Ramos (cell line): ENCODE measurements at regions not wholly inside any gene's neighbourhood (a gene's known extent, or its start where the extent isn't known, plus 50 kb on each side); places are given as distances from the start of the nearest gene placed in this dataset.

Source experiments
- in situ Hi-C: fragments of 300-500 bp; cut with MboI; formaldehyde crosslinking; loops from one replicate; pipeline ENCODE4 v1.14.3; 2022; ENCODE audit warnings: low sequenced_read_pairs; ENCODE audit not compliant: unreplicated experiment

DNA sequence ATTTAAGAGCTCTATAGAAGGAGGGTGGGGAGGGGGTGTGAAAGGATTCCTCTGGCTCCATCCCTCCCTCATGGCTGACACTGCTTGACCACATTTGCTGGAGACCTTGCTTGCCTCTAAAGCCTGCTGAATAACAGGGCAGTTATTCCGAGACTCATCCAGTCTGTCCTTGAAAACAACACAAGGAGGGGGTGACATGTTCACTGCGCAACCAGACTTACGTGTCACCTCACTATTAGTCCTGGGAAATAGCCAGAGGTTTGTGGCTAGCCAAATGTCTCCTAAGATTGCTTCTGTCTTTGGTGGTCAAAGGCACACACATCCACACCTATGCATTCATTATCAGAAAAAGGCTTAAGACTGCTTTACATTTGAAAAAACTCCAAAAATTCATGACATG lies 256.2 kb upstream of the SKOR2 start:
- in situ Hi-C loops: no loop called here

- in situ Hi-C loops: no loop called here
Observed at GRCh38 chr18:47506897-47507296, 255.4 kb upstream of the SKOR2 start.

DNA sequence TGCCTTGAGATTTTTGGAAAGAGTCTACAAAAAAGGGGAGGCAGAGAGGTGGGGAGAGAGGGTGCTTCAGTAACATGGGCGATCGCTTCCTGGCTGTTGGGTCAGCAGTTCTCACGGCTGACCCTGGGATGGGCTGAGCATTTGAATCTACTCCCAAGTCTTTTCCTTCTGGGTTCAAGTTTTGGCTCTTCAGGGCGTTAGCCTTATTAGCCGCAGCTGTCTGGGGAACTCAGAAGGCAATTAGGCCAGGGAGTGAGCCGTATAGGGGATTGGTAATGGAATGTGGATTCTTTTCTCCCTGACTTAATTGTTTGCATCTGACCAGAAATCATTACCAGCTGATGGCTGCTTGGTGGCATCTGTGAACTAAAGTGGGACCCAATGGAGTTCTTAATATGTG lies 250.5 kb upstream of the SKOR2 start:
- in situ Hi-C loops: no loop called here

GRCh38 chr18:47500930-47501329 lies 249.5 kb upstream of the SKOR2 start:
- in situ Hi-C loops: no loop called here

- in situ Hi-C loops: no loop called here
Observed at GRCh38 chr18:47492691-47493090, 241.2 kb upstream of the SKOR2 start.

GRCh38 chr18:47490882-47491281 lies 239.4 kb upstream of the SKOR2 start:
- in situ Hi-C loops: no loop called here

- in situ Hi-C loops: no loop called here
Observed at GRCh38 chr18:47485221-47485797, 233.8 kb upstream of the SKOR2 start.

- in situ Hi-C loops: no loop called here
Observed at GRCh38 chr18:47484068-47484467, 232.6 kb upstream of the SKOR2 start.

DNA sequence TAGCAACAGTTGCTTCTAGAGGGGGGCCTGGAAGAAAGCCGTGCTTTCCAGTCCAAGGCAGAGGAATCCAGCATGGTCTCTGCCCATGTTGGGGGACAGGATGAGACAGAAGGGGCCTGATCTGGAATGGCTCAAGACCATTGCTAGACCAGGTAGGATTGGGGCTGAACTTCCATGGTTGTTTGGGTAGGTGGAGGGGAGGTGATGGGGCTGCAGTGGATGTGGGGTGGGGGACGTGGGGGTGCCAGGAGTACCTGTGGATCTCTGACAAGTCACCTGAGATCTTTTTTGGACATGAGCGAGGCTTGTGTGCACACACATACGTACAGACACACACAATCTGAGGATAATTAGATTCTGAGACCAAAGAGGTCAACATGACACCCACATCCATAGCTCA lies 228.7 kb upstream of the SKOR2 start:
- in situ Hi-C loops: no loop called here

GRCh38 chr18:47471784-47472183 lies 220.3 kb upstream of the SKOR2 start:
- in situ Hi-C loops: no loop called here

DNA sequence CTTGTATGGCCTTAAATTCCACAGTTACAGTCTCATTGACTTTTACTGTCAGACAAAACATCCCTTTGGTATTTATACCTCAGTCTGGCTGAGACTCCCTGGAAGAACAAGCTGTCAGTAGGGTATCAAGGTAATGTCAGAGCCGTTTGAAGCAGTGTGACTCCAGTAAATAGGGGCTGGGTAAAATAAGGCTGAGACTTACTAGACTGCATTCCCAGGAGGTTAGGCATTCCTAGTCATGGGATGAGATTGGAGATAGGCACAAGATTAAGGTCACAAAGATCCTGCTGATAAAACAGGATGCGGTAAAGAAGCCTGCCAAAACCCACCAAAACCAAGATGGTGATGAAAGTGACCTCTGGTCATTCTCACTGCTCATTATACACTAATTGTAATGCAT lies 219.5 kb upstream of the SKOR2 start:
- in situ Hi-C loops: no loop called here

GRCh38 chr18:47469576-47469975 lies 218.1 kb upstream of the SKOR2 start:
- in situ Hi-C loops: no loop called here

DNA sequence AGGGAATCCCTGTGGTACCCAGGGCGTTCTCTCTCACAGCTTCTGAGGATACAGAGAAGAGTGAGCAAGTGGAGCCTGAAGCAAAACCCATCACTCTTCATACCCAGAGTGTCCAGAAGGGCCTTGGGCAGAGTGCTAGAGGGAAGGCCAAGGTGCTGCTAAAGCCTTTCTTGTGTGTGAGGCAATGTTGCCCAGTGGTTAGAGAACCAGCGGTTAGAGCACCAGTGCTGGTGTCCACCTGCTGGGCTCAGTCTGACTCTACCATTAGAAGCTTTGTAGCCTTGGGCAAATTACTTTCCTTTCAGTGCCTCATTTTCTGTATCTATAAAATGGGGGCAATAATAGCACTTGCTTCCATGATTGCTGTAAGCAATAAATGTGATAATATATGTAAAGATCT lies 210.5 kb upstream of the SKOR2 start:
- in situ Hi-C loops: no loop called here

DNA sequence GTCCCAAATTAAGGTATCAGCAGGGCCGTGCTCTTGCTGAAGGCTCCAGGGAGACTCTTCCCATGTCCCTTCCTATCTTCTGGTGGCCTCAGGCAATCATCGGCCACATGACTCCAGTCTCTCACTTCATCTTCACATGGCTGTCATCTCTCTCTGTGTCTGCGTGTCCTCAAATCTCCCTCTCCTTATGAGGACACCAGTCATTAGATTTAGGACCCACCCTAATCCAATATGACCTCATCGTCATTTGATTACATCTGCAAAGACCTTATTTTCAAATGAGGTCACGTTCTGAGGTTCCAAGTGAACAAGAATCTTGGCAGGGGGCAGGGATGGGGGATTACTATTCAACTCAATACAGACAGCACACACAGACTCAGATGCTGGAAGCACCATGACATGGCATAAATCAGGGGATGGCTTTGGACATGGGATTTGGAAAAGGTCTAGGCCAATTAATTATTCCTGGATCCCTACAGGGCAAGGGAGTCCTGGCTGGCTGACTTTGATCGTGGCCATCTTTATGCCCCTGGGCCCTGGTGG lies 210.0 kb upstream of the SKOR2 start:
- in situ Hi-C loops: no loop called here

DNA sequence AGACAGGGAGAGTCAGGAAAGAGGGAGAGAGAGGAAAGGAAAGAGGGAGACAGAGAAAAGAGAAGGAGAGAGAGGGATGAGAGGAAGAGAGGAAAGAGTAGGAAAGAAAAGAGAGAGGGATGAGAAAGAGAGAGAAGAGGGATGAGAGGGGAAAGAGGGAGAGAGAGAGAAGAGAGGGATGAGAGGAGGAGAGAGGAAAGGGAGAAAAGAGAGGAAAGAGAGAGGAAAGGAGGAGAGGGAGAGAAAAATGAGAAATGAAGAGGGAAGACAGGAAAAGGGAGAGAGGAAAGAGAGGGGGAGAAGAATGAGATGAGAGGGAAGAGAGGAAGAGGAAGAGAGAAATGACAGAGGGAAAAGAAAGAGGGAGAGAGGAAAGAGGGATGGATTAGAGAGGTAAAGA lies 207.0 kb upstream of the SKOR2 start:
- in situ Hi-C loops: no loop called here

DNA sequence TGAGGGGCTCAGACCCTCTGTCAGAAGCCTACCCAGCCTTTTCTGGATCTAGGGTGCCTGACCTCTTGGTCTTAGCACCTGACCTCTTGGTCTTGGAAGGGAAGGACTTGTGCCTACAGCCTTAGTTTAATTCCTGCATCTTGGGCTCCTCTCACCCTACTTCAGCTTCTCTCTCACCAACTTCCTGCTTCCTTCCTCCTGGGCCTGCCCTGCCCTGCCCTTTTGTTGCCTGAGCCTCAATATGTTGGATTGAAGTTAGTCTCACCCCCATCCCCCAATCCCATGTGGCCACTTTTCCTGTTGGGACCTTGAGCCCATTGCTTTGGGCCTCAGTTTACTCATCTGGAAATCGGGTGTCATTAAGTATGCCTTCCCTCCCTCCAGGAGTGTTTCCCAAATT lies 206.2 kb upstream of the SKOR2 start:
- in situ Hi-C loops: no loop called here

DNA sequence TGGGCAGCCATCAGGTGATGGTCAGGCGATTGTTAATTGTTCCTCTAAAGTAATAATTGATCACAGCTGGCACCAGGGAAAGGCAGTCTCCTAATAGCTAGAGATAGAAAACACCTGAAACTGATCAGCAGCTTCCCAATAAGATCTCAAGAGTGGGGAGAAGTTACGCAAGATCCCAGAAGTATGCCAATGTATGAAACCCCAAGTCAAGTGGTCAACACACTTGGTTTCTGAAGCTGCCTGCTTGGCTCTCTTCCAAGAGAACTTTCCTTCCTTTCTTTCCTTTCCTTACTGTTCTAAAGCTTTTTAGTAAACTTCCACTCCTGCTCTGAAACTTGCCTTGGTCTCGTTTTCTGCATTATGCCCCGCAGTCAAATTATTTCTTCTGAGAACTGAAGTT lies 201.6 kb upstream of the SKOR2 start:
- in situ Hi-C loops: no loop called here

- in situ Hi-C loops: no loop called here
Observed at GRCh38 chr18:47448956-47449355, 197.5 kb upstream of the SKOR2 start.

GRCh38 chr18:47441914-47442313 lies 190.5 kb upstream of the SKOR2 start:
- in situ Hi-C loops: no loop called here

GRCh38 chr18:47438001-47438400 lies 186.5 kb upstream of the SKOR2 start:
- in situ Hi-C loops: no loop called here

DNA sequence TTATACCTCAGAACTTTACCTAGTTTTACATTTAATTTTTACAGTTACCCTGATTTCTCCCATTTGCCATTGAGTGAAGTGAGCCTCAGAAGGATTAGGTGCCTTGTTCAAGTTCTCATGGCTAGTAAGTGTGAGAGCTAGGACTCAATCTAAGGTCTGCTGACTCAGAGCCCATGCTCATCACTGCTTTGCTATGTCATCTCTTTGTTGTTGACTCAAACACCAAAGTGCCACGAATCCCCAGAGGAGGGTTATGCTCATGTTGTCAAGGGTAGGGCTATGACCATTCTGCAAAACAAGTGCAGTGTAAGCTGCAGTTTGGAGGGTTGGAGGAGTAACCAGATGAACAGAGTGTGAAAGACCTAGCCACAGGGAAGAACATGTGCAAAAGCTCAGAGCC lies 185.4 kb upstream of the SKOR2 start:
- in situ Hi-C loops: no loop called here

GRCh38 chr18:47434214-47434746 lies 182.8 kb upstream of the SKOR2 start:
- in situ Hi-C loops: no loop called here
